ENCODE measurements at regions not wholly inside any gene's neighbourhood (a gene's known extent, or its start where the extent isn't known, plus 50 kb on each side); places are given as distances from the start of the nearest gene placed in this dataset.

DNA sequence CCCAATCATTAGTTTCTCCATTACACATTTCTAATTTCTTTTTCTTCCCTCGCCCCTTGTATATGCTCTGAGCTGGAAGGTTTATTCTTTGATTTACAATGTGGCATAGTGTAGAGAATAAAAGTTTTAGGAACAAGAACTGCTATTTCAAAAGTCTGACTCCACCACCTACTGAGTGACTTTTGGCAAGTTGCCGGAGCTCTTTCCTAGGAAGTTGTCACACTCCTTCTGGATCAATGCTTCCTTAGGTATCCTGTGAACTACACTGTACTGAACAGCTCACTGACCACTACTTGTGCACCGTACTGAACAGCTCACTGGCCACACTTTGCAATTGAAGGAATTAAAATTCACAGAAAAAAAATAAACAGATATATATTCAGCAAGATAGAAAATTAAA, 458.2 kb downstream of the FRK start:
- H3K27ac Mint-ChIP-seq (ENCODE audit: unreplicated experiment) = no peak overlapping the region
- no peaks in the 10 kb centered on the region for H3K4me1 Mint-ChIP-seq (ENCODE audit: low read depth, unreplicated experiment)
- TF ChIP-seq EZH2 (IDR thresholded peaks at IDR 0.05; ENCODE audit: insufficient read depth, low read length) = no peak
- TF ChIP-seq, protein P1, sequence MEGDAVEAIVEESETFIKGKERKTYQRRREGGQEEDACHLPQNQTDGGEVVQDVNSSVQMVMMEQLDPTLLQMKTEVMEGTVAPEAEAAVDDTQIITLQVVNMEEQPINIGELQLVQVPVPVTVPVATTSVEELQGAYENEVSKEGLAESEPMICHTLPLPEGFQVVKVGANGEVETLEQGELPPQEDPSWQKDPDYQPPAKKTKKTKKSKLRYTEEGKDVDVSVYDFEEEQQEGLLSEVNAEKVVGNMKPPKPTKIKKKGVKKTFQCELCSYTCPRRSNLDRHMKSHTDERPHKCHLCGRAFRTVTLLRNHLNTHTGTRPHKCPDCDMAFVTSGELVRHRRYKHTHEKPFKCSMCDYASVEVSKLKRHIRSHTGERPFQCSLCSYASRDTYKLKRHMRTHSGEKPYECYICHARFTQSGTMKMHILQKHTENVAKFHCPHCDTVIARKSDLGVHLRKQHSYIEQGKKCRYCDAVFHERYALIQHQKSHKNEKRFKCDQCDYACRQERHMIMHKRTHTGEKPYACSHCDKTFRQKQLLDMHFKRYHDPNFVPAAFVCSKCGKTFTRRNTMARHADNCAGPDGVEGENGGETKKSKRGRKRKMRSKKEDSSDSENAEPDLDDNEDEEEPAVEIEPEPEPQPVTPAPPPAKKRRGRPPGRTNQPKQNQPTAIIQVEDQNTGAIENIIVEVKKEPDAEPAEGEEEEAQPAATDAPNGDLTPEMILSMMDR (IDR thresholded peaks at IDR 0.05; ENCODE audit: insufficient read depth, low read depth, low read length) = no peak
- DNase-seq (ENCODE audit: low read depth) = no peak
- H3K27ac ChIP-seq (ENCODE audit: low read depth, low read length) = no peak overlapping the region
- no peaks in the 10 kb centered on the region for H3K27me3 Mint-ChIP-seq (ENCODE audit: low read depth, unreplicated experiment)
- H3K9ac ChIP-seq (ENCODE audit: low read length) = no peak overlapping the region
- H3K4me3 ChIP-seq (ENCODE audit: insufficient read depth, low read depth, low read length) = no peak overlapping the region
- no peak overlapping the region for H2AFZ ChIP-seq (ENCODE audit: low read depth, low read length)
- no peaks in the 10 kb centered on the region for H3K79me2 ChIP-seq (ENCODE audit: insufficient read depth, low read length)
- no peaks in the 10 kb centered on the region for H3K9me3 Mint-ChIP-seq (ENCODE audit: unreplicated experiment)
- no peaks in the 10 kb centered on the region for H3K36me3 Mint-ChIP-seq (ENCODE audit: low read depth, unreplicated experiment)
- no peak overlapping the region for H3K4me3 Mint-ChIP-seq (ENCODE audit: unreplicated experiment)
- no peaks in the 10 kb centered on the region for H4K20me1 ChIP-seq (ENCODE audit: insufficient read depth, low read length)
- no peaks in the 10 kb centered on the region for H3K36me3 ChIP-seq (ENCODE audit: insufficient read depth, low read length)
- H3K27me3 ChIP-seq (ENCODE audit: insufficient read depth, low read length) = no peaks in the 10 kb centered on the region
- H3K4me1 ChIP-seq (ENCODE audit: insufficient read depth, low read length) = no peaks in the 10 kb centered on the region
- no peak for FAIRE-seq
- no peak overlapping the region for H3K4me2 ChIP-seq (ENCODE audit: low read length)
- no peaks in the 10 kb centered on the region for H3K9me3 ChIP-seq (ENCODE audit: insufficient read depth, low read depth, low read length)

DNA sequence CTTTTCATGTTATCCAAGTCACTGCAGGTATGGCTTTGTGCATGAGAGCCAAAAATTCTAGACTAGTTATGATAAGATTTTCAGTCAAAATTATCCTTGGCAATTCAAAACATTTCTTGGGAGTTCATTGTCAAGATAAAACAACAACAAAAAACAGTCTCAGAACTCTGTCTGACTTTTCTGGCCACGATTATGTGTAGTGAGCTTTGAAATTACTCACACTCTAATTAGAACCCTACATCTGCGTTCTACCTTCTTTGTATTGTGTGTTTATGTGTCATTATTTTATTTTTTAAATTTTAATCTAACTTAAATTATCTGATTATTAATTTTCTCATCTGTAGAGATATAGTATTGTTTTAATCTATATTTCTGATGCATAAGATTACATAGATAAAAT, 459.2 kb downstream of the FRK start:
- no peak overlapping the region for H3K4me3 Mint-ChIP-seq (ENCODE audit: unreplicated experiment)

DNA sequence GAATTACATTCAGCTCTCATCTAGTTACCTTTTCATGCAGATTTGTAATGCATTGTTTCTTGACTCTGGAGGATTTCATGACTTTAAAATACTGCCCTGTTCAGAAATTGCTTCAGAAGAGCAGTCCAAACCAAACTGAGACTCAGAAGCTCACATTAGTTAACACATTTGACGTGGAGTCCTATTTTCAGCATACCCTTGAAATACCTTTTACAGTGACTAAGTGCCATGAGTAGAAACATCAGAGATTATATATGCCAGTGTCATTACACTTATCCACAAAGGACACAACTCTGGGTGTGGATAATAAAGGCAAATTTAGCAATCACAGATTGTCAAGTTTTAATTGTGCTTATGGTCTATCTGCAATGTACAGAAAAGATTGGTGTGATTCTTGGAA, 459.6 kb downstream of the FRK start:
- Histone ChIP-seq H3K4me2 (ENCODE audit: low read length) (no peak overlapping the region), H3K27me3 (ENCODE audit: insufficient read depth, low read length) (no peaks in the 10 kb centered on the region), H3K36me3 (ENCODE audit: insufficient read depth, low read length) (no peaks in the 10 kb centered on the region), H4K20me1 (ENCODE audit: insufficient read depth, low read length) (no peaks in the 10 kb centered on the region), H3K9ac (ENCODE audit: low read length) (no peak overlapping the region), H3K79me2 (ENCODE audit: insufficient read depth, low read length) (no peaks in the 10 kb centered on the region), H3K4me3 (ENCODE audit: insufficient read depth, low read depth, low read length) (no peak overlapping the region), H2AFZ (ENCODE audit: low read depth, low read length) (no peak overlapping the region), H3K9me3 (ENCODE audit: insufficient read depth, low read depth, low read length) (no peaks in the 10 kb centered on the region), H3K4me1 (ENCODE audit: insufficient read depth, low read length) (no peaks in the 10 kb centered on the region), H3K27ac (ENCODE audit: low read depth, low read length) (no peak overlapping the region)
- DNase-seq (ENCODE audit: low read depth) (no peak), FAIRE-seq (no peak)
- H3K4me1 Mint-ChIP-seq (ENCODE audit: low read depth, unreplicated experiment) = no peaks in the 10 kb centered on the region
- H3K27ac Mint-ChIP-seq (ENCODE audit: unreplicated experiment) = no peak overlapping the region
- no peak overlapping the region for H3K4me3 Mint-ChIP-seq (ENCODE audit: unreplicated experiment)
- TF ChIP-seq EZH2 (IDR thresholded peaks at IDR 0.05; ENCODE audit: insufficient read depth, low read length) = no peak
- TF ChIP-seq, protein P1 (IDR thresholded peaks at IDR 0.05; ENCODE audit: insufficient read depth, low read depth, low read length) = no peak
- H3K9me3 Mint-ChIP-seq (ENCODE audit: unreplicated experiment) = no peaks in the 10 kb centered on the region
- H3K27me3 Mint-ChIP-seq (ENCODE audit: low read depth, unreplicated experiment) = no peaks in the 10 kb centered on the region
- no peaks in the 10 kb centered on the region for H3K36me3 Mint-ChIP-seq (ENCODE audit: low read depth, unreplicated experiment)

More for the DNA sequence above, 459.2 kb downstream of the FRK start:
- TF ChIP-seq, protein P1 (IDR thresholded peaks at IDR 0.05; ENCODE audit: insufficient read depth, low read depth, low read length) = no peak
- no peak for TF ChIP-seq EZH2 (IDR thresholded peaks at IDR 0.05; ENCODE audit: insufficient read depth, low read length)
- Histone ChIP-seq H3K9ac (ENCODE audit: low read length) (no peak overlapping the region), H3K4me2 (ENCODE audit: low read length) (no peak overlapping the region), H3K36me3 (ENCODE audit: insufficient read depth, low read length) (no peaks in the 10 kb centered on the region), H2AFZ (ENCODE audit: low read depth, low read length) (no peak overlapping the region), H3K79me2 (ENCODE audit: insufficient read depth, low read length) (no peaks in the 10 kb centered on the region), H3K27ac (ENCODE audit: low read depth, low read length) (no peak overlapping the region), H4K20me1 (ENCODE audit: insufficient read depth, low read length) (no peaks in the 10 kb centered on the region), H3K4me1 (ENCODE audit: insufficient read depth, low read length) (no peaks in the 10 kb centered on the region), H3K27me3 (ENCODE audit: insufficient read depth, low read length) (no peaks in the 10 kb centered on the region), H3K9me3 (ENCODE audit: insufficient read depth, low read depth, low read length) (no peaks in the 10 kb centered on the region), H3K4me3 (ENCODE audit: insufficient read depth, low read depth, low read length) (no peak overlapping the region)
- Mint-ChIP-seq H3K27me3 (ENCODE audit: low read depth, unreplicated experiment) (no peaks in the 10 kb centered on the region), H3K27ac (ENCODE audit: unreplicated experiment) (no peak overlapping the region), H3K9me3 (ENCODE audit: unreplicated experiment) (no peaks in the 10 kb centered on the region), H3K36me3 (ENCODE audit: low read depth, unreplicated experiment) (no peaks in the 10 kb centered on the region), H3K4me1 (ENCODE audit: low read depth, unreplicated experiment) (no peaks in the 10 kb centered on the region)
- FAIRE-seq (no peak), DNase-seq (ENCODE audit: low read depth) (no peak)

Data from astrocyte (in vitro differentiated cells and primary cell).